Lower lobe of right lung (tissue), 2 donors: ENCODE measurements at regions not wholly inside any gene's neighbourhood (a gene's known extent, or its start where the extent isn't known, plus 50 kb on each side); places are given as distances from the start of the nearest gene placed in this dataset.

Experiments
- ATAC-seq, 2 donors: fragments of 200-7000 bp; cut with Tn5 transposase; one replicate each; pipeline ENCODE4 v1.9.1; 2020 to 2022; ENCODE audit warnings: mild to moderate bottlenecking in 2 of 2, moderate library complexity in 2 of 2
- DNase-seq: peaks from one replicate; pipeline ENCODE4 v3.0.0-alpha.2; 2020
- H3K27ac ChIP-seq: fragments of 200-600 bp; one replicate; pipeline ENCODE4 v1.8.0; 2022
- H3K27me3 ChIP-seq: fragments of 200-600 bp; one replicate; pipeline ENCODE4 v1.8.0; 2022; ENCODE audit warnings: low read depth
- H3K36me3 ChIP-seq: fragments of 200-600 bp; one replicate; pipeline ENCODE4 v1.8.0; 2022; ENCODE audit warnings: mild to moderate bottlenecking
- H3K4me1 ChIP-seq: fragments of 200-600 bp; one replicate; pipeline ENCODE4 v1.8.0; 2022
- H3K4me3 ChIP-seq: fragments of 200-600 bp; one replicate; pipeline ENCODE4 v1.8.0; 2022; ENCODE audit warnings: mild to moderate bottlenecking
- H3K9me3 ChIP-seq: fragments of 200-600 bp; one replicate; pipeline ENCODE4 v1.8.0; 2022
- intact Hi-C: fragments of 100-400 bp; cut with DNase I; formaldehyde crosslinking; loops from one replicate; pipeline ENCODE4 v1.11.0; 2022
- TF ChIP-seq, protein P1 (sequence below): fragments of 200-600 bp; IDR thresholded peaks from one replicate; pipeline ENCODE4 v1.8.0; 2022; ENCODE audit warnings: antibody characterized with exemption, mild to moderate bottlenecking
- donor health status: DM: no; HTN: yes; CAD: no; lungs with severe emphysema.

- no peak for DNase-seq
- TF ChIP-seq, protein P1, sequence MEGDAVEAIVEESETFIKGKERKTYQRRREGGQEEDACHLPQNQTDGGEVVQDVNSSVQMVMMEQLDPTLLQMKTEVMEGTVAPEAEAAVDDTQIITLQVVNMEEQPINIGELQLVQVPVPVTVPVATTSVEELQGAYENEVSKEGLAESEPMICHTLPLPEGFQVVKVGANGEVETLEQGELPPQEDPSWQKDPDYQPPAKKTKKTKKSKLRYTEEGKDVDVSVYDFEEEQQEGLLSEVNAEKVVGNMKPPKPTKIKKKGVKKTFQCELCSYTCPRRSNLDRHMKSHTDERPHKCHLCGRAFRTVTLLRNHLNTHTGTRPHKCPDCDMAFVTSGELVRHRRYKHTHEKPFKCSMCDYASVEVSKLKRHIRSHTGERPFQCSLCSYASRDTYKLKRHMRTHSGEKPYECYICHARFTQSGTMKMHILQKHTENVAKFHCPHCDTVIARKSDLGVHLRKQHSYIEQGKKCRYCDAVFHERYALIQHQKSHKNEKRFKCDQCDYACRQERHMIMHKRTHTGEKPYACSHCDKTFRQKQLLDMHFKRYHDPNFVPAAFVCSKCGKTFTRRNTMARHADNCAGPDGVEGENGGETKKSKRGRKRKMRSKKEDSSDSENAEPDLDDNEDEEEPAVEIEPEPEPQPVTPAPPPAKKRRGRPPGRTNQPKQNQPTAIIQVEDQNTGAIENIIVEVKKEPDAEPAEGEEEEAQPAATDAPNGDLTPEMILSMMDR: no peak
- Histone ChIP-seq H3K27me3 (no peaks in the 10 kb centered on the region), H3K9me3 (no peaks in the 10 kb centered on the region), H3K4me3 (no peak overlapping the region), H3K4me1 (no peaks in the 10 kb centered on the region), H3K36me3 (no peaks in the 10 kb centered on the region), H3K27ac (no peak overlapping the region)
- no peak for ATAC-seq
- intact Hi-C loops: no loop called here
Measured at GRCh38 chr7:55278321-55278720, 86.8 kb upstream of the LANCL2 start.

DNA sequence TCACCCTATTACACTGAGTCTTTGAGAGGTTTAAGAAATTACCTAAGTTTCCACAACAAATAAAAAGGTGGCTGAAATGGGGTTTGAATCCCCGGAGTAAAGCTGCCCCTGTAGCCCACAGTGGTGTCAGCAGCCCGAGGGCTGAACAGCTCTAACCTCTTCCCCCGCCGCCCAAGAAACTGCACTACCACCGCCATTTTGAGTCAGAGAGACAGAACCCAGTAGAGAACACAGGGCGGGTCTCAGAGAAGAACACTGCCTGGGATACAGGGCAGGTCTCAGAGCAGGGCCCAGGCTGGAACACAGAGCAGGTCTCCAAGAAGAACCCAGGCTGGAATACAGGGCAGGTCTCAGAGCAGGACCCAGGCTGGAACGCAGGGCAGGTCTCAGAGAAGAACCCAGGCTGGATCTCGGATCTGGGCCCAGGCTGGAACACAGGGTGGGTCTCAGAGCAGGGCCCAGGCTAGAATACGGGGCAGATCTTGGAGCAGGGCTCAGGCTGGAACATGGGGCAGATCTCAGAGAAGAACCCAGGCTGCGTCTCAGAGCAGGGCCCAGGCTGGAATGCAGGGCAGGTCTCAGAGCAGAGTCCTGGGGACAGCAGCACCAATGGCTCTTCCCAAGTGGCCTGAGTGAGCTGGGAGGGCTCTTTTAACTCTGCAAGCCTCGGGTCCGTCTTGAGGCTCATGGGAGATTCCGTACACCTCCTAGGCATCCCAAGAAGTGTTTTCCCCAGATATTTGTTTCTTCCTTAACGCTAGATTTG lies 85.9 kb upstream of the LANCL2 start:
- Histone ChIP-seq H3K9me3 (no peaks in the 10 kb centered on the region), H3K36me3 (no peaks in the 10 kb centered on the region), H3K4me1 (no peaks in the 10 kb centered on the region), H3K27me3 (no peaks in the 10 kb centered on the region), H3K27ac (no peak overlapping the region), H3K4me3 (no peak overlapping the region)
- ATAC-seq (no peak), DNase-seq (no peak)
- TF ChIP-seq, protein P1: no peak
- intact Hi-C loops: no loop called here

DNA sequence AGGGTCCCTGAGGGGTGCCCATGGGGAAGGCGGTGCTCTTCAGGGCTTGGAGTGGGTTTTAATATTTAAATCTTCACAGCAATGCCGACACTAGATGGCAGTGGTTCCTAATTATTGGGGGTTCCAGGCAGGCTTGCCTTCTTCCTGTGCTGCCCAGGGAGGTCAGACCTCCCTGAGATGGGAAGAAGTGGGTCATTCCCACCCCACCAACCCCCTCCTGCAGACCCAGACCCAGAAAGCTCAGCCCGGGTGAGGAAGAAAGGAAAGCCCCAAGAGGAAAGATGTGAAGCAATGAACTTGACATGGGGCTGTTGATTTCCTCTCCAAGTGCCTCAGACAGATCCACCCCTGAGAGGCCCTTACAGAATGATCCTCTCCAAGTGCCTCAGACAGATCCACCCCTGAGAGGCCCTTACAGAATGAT lies 85.1 kb upstream of the LANCL2 start:
- peak; percentile 77 to 85 for ATAC-seq
- DNase-seq: no peak
- no peaks in the 10 kb centered on the region for H3K9me3 ChIP-seq
- intact Hi-C loops: loop anchor here (10.0 kb wide), 1 partner anchor 135 kb away; no protein-coding TSS in a partner anchor
- H3K4me1 ChIP-seq: no peaks in the 10 kb centered on the region
- no peaks in the 10 kb centered on the region for H3K27me3 ChIP-seq
- no peak overlapping the region for H3K27ac ChIP-seq
- TF ChIP-seq, protein P1: peak; percentile 60
- H3K4me3 ChIP-seq: no peak overlapping the region
- no peaks in the 10 kb centered on the region for H3K36me3 ChIP-seq

DNA sequence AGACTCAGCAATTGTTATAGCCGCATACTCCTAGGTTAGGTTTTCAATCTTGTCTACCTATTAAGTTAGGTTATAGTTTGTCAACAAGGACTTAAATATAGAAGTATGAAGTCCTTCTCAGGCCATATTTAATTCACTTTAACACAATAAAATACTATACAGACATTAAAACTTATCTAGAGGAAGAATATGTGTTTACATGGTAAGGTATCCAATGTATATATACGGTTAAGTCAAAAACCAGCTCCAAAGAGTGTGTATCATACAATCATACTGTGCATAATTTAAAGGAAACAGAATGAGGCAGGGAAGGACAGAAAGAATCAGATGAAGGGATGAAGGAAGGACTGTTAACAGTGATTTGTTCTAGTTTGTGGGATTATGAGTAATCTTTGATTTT lies 79.5 kb upstream of the LANCL2 start:
- no peaks in the 10 kb centered on the region for H3K36me3 ChIP-seq
- TF ChIP-seq, protein P1: no peak
- no peaks in the 10 kb centered on the region for H3K27me3 ChIP-seq
- H3K4me1 ChIP-seq: no peaks in the 10 kb centered on the region
- no peak overlapping the region for H3K4me3 ChIP-seq
- DNase-seq: no peak
- H3K9me3 ChIP-seq: no peaks in the 10 kb centered on the region
- intact Hi-C loops: loop anchor here (10.0 kb wide), 1 partner anchor 129 kb away; no protein-coding TSS in a partner anchor
- no peak overlapping the region for H3K27ac ChIP-seq
- no peak for ATAC-seq

- intact Hi-C loops: loop anchor here (10.0 kb wide), 1 partner anchor 128 kb away; no protein-coding TSS in a partner anchor
- H3K4me1 ChIP-seq: no peaks in the 10 kb centered on the region
- no peaks in the 10 kb centered on the region for H3K36me3 ChIP-seq
- H3K27me3 ChIP-seq: no peaks in the 10 kb centered on the region
- ATAC-seq (no peak), DNase-seq (no peak)
- no peak overlapping the region for H3K4me3 ChIP-seq
- no peak overlapping the region for H3K27ac ChIP-seq
- TF ChIP-seq, protein P1: no peak
- no peaks in the 10 kb centered on the region for H3K9me3 ChIP-seq
Measured at GRCh38 chr7:55286666-55287065, 78.5 kb upstream of the LANCL2 start.
